GM23338 (cell line): ENCODE measurements at regions not wholly inside any gene's neighbourhood (a gene's known extent, or its start where the extent isn't known, plus 50 kb on each side); places are given as distances from the start of the nearest gene placed in this dataset.

ENCODE experiments used
- ATAC-seq: fragments of 200-7000 bp; cut with Tn5 transposase; 3 replicates; pipeline ENCODE4 v1.9.1; 2020
- DNase-seq: peaks from one replicate; pipeline ENCODE4 v3.0.0-alpha.2; 2015; ENCODE audit warnings: low spot score
- H2AFZ ChIP-seq: fragments of 200-600 bp; sonication (generic); 2 replicates; pipeline ENCODE4 v1.8.0; 2016; ENCODE audit warnings: antibody characterized with exemption, mild to moderate bottlenecking, moderate library complexity
- H3F3A ChIP-seq: fragments of 200-600 bp; sonication (generic); replicated peaks from 2 replicates; pipeline ENCODE4 v1.8.0; 2017; ENCODE audit warnings: antibody characterized with exemption, mixed run types, low read depth
- H3K27ac ChIP-seq: fragments of 200-600 bp; sonication (generic); 2 replicates; pipeline ENCODE4 v1.6.1; 2016; ENCODE audit warnings: low read depth
- H3K27me3 ChIP-seq: fragments of 200-600 bp; sonication (generic); 2 replicates; pipeline ENCODE4 v1.8.0; 2016; ENCODE audit warnings: mild to moderate bottlenecking, mixed run types, moderate library complexity; ENCODE audit not compliant: insufficient read depth
- H3K36me3 ChIP-seq: fragments of 200-600 bp; sonication (generic); 2 replicates; pipeline ENCODE4 v1.8.0; 2016; ENCODE audit warnings: mild to moderate bottlenecking; ENCODE audit not compliant: insufficient read depth
- H3K4me1 ChIP-seq: fragments of 200-600 bp; sonication (generic); 2 replicates; pipeline ENCODE4 v1.8.0; 2016; ENCODE audit warnings: mild to moderate bottlenecking, moderate library complexity; ENCODE audit not compliant: insufficient read depth
- H3K4me2 ChIP-seq: fragments of 200-600 bp; sonication (generic); 2 replicates; pipeline ENCODE4 v1.7.1; 2017; ENCODE audit warnings: mixed run types
- H3K4me3 ChIP-seq: fragments of 200-600 bp; sonication (generic); 2 replicates; pipeline ENCODE4 v1.6.1; 2016; ENCODE audit warnings: mixed run types
- H3K79me2 ChIP-seq: fragments of 200-600 bp; sonication (generic); replicated peaks from 2 replicates; pipeline ENCODE4 v1.8.0; 2017; ENCODE audit warnings: mild to moderate bottlenecking; ENCODE audit not compliant: insufficient read depth
- H3K9me2 ChIP-seq: fragments of 200-600 bp; sonication (generic); 2 replicates; pipeline ENCODE4 v1.8.0; 2017; ENCODE audit not compliant: insufficient read depth
- H4K20me1 ChIP-seq: fragments of 200-600 bp; sonication (generic); replicated peaks from 2 replicates; pipeline ENCODE4 v1.8.0; 2017; ENCODE audit warnings: mild to moderate bottlenecking; ENCODE audit not compliant: insufficient read depth
- H3K27ac Mint-ChIP-seq: 2 replicates; pipeline ENCODE4 v1.8.0; 2020; ENCODE audit warnings: inconsistent platforms, mild to moderate bottlenecking, moderate library complexity, mixed read lengths
- H3K27me3 Mint-ChIP-seq: 3 replicates; pipeline ENCODE4 v1.8.0; 2022; ENCODE audit warnings: low read depth, mild to moderate bottlenecking, moderate library complexity, mixed read lengths, inconsistent platforms; ENCODE audit not compliant: insufficient read depth, poor library complexity
- H3K36me3 Mint-ChIP-seq: 3 replicates; pipeline ENCODE4 v1.8.0; 2021; ENCODE audit warnings: low read depth, mild to moderate bottlenecking, inconsistent platforms, moderate library complexity, mixed read lengths
- H3K4me1 Mint-ChIP-seq: 3 replicates; pipeline ENCODE4 v1.8.0; 2020; ENCODE audit warnings: mild to moderate bottlenecking, inconsistent platforms, mixed read lengths
- H3K4me3 Mint-ChIP-seq: 3 replicates; pipeline ENCODE4 v1.8.0; 2021; ENCODE audit warnings: moderate library complexity, mild to moderate bottlenecking, inconsistent platforms, mixed read lengths
- H3K9me3 Mint-ChIP-seq: 3 replicates; pipeline ENCODE4 v1.8.0; 2020; ENCODE audit warnings: moderate library complexity, mild to moderate bottlenecking, inconsistent platforms, mixed read lengths
- CREB1 ChIP-seq: fragments of 250-450 bp; sonication (Bioruptor Pico); IDR thresholded peaks from 2 replicates; pipeline ENCODE4 v1.5.0; 2020; ENCODE audit warnings: low read depth, mild to moderate bottlenecking, moderate library complexity
- CTCF ChIP-seq, 2 experiments: fragments of 200-600 bp in 1 of 2; sonication (generic) in 1 of 2; conservative IDR thresholded peaks; 2 replicates each; pipeline versions ENCODE4 v1.5.1 to v1.6.1; 2016 to 2017; ENCODE audit warnings: antibody characterized with exemption in 2 of 2, low read depth in 2 of 2, mild to moderate bottlenecking in 2 of 2, moderate library complexity in 1 of 2
- ETS1 ChIP-seq: IDR thresholded peaks from 2 replicates; pipeline ENCODE4 v1.6.1; 2016; ENCODE audit warnings: antibody characterized with exemption
- EZH2 ChIP-seq: fragments of 200-600 bp; sonication (generic); IDR thresholded peaks from one replicate; pipeline ENCODE4 v1.8.0; 2017; ENCODE audit warnings: antibody characterized with exemption, mild to moderate bottlenecking, low read depth; ENCODE audit not compliant: unreplicated experiment
- JUNB ChIP-seq: IDR thresholded peaks from one replicate; pipeline ENCODE4 v1.6.1; 2016; ENCODE audit warnings: antibody characterized with exemption; ENCODE audit not compliant: unreplicated experiment
- POLR2AphosphoS5 ChIP-seq: IDR thresholded peaks from 2 replicates; pipeline ENCODE4 v1.6.1; 2016; ENCODE audit warnings: antibody characterized with exemption, low read depth
- ZNF462 ChIP-seq: fragments of 250-450 bp; sonication (Bioruptor Pico); IDR thresholded peaks from 2 replicates; pipeline ENCODE4 v1.5.0; 2020; ENCODE audit warnings: mild to moderate bottlenecking, moderate library complexity

- Mint-ChIP-seq H3K4me3 (no peak overlapping the region), H3K9me3 (no peaks in the 10 kb centered on the region), H3K27me3 (no peaks in the 10 kb centered on the region), H3K36me3 (no peaks in the 10 kb centered on the region), H3K4me1 (no peaks in the 10 kb centered on the region), H3K27ac (no peak overlapping the region)
- Histone ChIP-seq H3K4me1 (no peaks in the 10 kb centered on the region), H3F3A (no peaks in the 10 kb centered on the region), H3K4me2 (no peak overlapping the region), H2AFZ (no peak overlapping the region), H3K4me3 (no peak overlapping the region), H3K36me3 (no peaks in the 10 kb centered on the region), H3K9me2 (peaks cover 9% of the 10 kb centered on the region; the same call in 1 of the 2 replicates), H3K27ac (no peak overlapping the region), H4K20me1 (no peaks in the 10 kb centered on the region), H3K79me2 (no peaks in the 10 kb centered on the region), H3K27me3 (no peaks in the 10 kb centered on the region)
- ATAC-seq (no peak), DNase-seq (no peak)
- TF ChIP-seq CTCF (conservative IDR thresholded peaks at IDR 0.05; ENCODE audit: low read depth in 2 of 2): no peak
- TF ChIP-seq POLR2AphosphoS5: no peak
- no peak for TF ChIP-seq ZNF462
- TF ChIP-seq ETS1: no peak
- TF ChIP-seq CREB1: no peak
- TF ChIP-seq JUNB: no peak
- TF ChIP-seq EZH2: no peak
Measured at GRCh38 chr3:103729547-103729946, 1294.7 kb downstream of the ZPLD1 start.
